Right atrium auricular region (tissue), 2 donors: ENCODE measurements at regions not wholly inside any gene's neighbourhood (a gene's known extent, or its start where the extent isn't known, plus 50 kb on each side); places are given as distances from the start of the nearest gene placed in this dataset.

Source experiments
- DNase-seq: peaks from one replicate; pipeline ENCODE4 v3.0.0-alpha.2; 2019; ENCODE audit warnings: low spot score
- H3K27ac ChIP-seq, 2 donors: fragments of 200-600 bp; sonication (generic); 1 replicate in 1 of 2; 2 replicates in 1 of 2; pipeline ENCODE4 v1.5.1; 2016 to 2019
- H3K27me3 ChIP-seq, 2 donors: fragments of 200-600 bp; sonication (generic); one replicate each; pipeline versions ENCODE4 v1.5.1 to v1.6.0; 2017 to 2019
- H3K36me3 ChIP-seq: fragments of 200-600 bp; sonication (generic); one replicate; pipeline ENCODE4 v1.5.1; 2016
- H3K4me1 ChIP-seq, 2 donors: fragments of 200-600 bp; sonication (generic); one replicate each; pipeline versions ENCODE4 v1.5.1 to v1.6.0; 2017 to 2019
- H3K4me3 ChIP-seq, 2 donors: fragments of 200-600 bp; sonication (generic); 1 replicate in 1 of 2; 2 replicates in 1 of 2; pipeline ENCODE4 v1.5.1; 2017 to 2019; ENCODE audit warnings: mild to moderate bottlenecking in 1 of 2, moderate library complexity in 1 of 2
- H3K9me3 ChIP-seq, 2 donors: fragments of 200-600 bp; sonication (generic); one replicate each; pipeline ENCODE4 v1.5.1; 2019
- TF ChIP-seq, protein P1 (sequence below), 2 donors: fragments of 200-600 bp; sonication (generic); IDR thresholded peaks; one replicate each; pipeline ENCODE4 v1.5.1; 2019; ENCODE audit warnings: antibody characterized with exemption in 2 of 2

DNA sequence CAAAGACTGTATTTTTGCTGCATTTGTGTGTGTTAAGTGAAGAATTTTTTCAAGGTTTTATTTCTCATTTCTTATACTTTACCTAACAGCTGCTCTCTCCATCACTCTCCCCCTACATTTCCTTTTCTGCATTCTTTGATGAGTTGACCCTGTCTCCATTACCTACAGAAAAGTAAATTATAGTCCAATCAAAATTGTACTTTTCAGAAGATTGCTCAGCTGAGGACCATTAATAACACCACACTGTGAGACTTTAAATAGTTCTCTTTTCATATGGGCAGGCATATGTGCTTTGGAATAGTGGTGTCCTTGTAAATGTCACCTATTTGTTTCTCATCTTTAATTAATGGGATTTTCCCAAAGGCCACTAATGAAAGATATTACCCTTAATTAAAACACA is 234.7 kb upstream of the GPR149 start:
- H3K4me1 ChIP-seq = no peaks in the 10 kb centered on the region
- no peaks in the 10 kb centered on the region for H3K36me3 ChIP-seq
- H3K27me3 ChIP-seq = no peaks in the 10 kb centered on the region
- H3K4me3 ChIP-seq = no peak overlapping the region
- no peaks in the 10 kb centered on the region for H3K9me3 ChIP-seq
- no peak overlapping the region for H3K27ac ChIP-seq
- no peak for DNase-seq
- TF ChIP-seq, protein P1, sequence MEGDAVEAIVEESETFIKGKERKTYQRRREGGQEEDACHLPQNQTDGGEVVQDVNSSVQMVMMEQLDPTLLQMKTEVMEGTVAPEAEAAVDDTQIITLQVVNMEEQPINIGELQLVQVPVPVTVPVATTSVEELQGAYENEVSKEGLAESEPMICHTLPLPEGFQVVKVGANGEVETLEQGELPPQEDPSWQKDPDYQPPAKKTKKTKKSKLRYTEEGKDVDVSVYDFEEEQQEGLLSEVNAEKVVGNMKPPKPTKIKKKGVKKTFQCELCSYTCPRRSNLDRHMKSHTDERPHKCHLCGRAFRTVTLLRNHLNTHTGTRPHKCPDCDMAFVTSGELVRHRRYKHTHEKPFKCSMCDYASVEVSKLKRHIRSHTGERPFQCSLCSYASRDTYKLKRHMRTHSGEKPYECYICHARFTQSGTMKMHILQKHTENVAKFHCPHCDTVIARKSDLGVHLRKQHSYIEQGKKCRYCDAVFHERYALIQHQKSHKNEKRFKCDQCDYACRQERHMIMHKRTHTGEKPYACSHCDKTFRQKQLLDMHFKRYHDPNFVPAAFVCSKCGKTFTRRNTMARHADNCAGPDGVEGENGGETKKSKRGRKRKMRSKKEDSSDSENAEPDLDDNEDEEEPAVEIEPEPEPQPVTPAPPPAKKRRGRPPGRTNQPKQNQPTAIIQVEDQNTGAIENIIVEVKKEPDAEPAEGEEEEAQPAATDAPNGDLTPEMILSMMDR (IDR thresholded peaks at IDR 0.05) = no peak

DNA sequence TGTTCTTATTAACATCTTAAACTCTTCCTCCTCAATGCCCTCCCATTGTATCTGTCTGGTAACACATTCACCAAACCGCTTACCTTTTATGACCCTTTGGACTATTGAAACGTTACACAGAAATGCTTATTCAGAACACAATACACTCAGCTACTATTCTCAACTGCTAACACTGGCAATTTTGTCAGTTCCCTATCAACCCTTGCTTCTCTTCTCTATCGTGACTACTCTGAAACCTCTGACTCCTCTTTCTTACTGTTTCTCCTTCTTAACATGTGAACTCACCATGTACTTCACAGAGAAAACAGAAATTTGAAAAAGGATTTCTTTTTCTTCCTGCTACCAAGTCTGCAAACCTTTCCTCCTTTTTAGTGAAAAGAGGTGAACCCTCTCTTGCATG is 232.9 kb upstream of the GPR149 start:
- DNase-seq = no peak
- TF ChIP-seq, protein P1 (IDR thresholded peaks at IDR 0.05) = no peak

DNA sequence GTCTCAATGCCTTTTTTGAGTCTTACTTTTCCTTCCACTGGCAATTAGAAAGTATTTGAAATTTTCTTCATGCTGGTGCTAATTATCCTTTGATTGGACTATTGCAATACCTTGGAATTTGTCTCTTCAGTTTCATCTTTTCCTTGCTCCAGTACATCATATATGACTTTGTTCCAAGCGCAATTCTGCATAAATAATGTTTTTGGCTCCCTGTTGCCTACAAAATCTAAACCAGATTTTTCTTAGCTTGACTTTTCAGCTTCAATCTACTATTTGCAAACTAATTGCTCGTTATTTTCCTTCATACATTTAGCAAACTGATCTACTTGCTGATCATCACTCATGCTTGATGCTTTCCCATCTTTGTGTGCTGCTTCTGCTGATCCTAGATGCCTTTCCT is 230.8 kb upstream of the GPR149 start:
- Histone ChIP-seq H3K27me3 (no peaks in the 10 kb centered on the region), H3K36me3 (no peaks in the 10 kb centered on the region), H3K27ac (no peak overlapping the region), H3K4me1 (no peaks in the 10 kb centered on the region), H3K9me3 (no peaks in the 10 kb centered on the region), H3K4me3 (no peak overlapping the region)
- TF ChIP-seq, protein P1 (IDR thresholded peaks at IDR 0.05) = no peak
- no peak for DNase-seq

More for the DNA sequence above, 232.9 kb upstream of the GPR149 start:
- no peak overlapping the region for H3K27ac ChIP-seq
- H3K36me3 ChIP-seq = no peaks in the 10 kb centered on the region
- H3K27me3 ChIP-seq = no peaks in the 10 kb centered on the region
- H3K9me3 ChIP-seq = no peaks in the 10 kb centered on the region
- H3K4me1 ChIP-seq = no peaks in the 10 kb centered on the region
- H3K4me3 ChIP-seq = no peak overlapping the region

DNA sequence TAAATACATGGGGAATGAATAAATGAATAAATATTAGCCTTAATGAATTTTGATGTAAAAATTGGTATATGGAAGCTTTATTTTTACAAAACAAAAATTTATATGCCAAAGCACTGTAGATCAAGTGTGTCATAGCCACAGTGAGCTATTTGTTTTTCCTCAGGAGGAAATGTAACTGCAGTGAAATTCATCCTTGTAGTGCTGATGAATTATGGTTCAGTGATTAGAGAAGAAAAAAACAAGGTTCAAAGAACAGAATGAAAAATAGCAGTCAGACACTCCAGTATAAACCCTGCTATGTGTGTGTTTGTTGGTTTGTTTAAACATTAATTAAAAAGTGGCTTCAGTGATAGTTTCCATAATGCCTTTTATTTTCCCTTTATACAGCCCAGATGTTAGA is 228.0 kb upstream of the GPR149 start:
- Histone ChIP-seq H3K9me3 (no peaks in the 10 kb centered on the region), H3K27me3 (no peaks in the 10 kb centered on the region), H3K36me3 (no peaks in the 10 kb centered on the region), H3K4me1 (no peaks in the 10 kb centered on the region), H3K4me3 (no peak overlapping the region), H3K27ac (no peak overlapping the region)
- TF ChIP-seq, protein P1 (IDR thresholded peaks at IDR 0.05) = no peak
- DNase-seq = no peak

DNA sequence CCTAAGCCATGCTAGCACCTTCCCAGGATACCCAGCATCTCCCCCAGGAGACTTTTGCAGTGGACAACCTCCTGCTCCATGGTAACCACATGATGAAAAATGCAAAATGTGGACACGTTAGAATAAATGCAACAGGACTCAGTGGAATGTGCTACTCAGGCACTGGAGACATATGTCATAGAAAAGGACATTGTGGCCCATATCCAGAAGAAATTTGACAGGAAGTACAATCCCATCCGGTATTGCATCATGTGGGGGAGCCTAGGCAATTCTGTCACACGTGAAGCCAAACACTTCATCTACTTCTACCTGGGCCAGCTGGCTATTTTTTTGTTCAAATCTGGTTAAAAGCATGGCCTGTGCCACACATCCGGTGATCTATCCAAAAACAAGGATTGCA is 227.2 kb upstream of the GPR149 start:
- DNase-seq = no peak
- Histone ChIP-seq H3K9me3 (no peaks in the 10 kb centered on the region), H3K27ac (no peak overlapping the region), H3K4me3 (no peak overlapping the region), H3K4me1 (no peaks in the 10 kb centered on the region), H3K36me3 (no peaks in the 10 kb centered on the region), H3K27me3 (no peaks in the 10 kb centered on the region)
- TF ChIP-seq, protein P1 (IDR thresholded peaks at IDR 0.05) = no peak

DNA sequence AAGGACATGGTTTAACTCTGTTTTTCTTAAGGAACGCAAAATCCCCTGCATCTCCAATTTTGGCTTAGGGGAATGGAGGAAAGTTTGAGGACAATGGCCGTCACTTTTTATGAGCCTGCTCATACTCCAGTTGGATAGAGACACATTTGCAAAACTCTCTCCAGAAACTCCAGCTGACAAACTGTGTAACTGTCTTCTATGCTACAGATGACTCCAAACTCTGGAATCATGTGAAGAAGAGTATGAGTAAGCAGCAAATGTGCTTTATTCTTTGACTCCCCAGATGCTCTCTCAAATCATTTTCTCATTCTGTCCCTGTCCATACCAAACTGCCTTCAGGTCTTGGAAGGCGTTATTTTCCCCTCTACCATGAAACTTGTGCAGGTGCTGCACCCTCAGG is 226.5 kb upstream of the GPR149 start:
- Histone ChIP-seq H3K4me3 (no peak overlapping the region), H3K36me3 (no peaks in the 10 kb centered on the region), H3K27me3 (no peaks in the 10 kb centered on the region), H3K4me1 (no peaks in the 10 kb centered on the region), H3K27ac (no peak overlapping the region), H3K9me3 (no peaks in the 10 kb centered on the region)
- no peak for DNase-seq
- TF ChIP-seq, protein P1 (IDR thresholded peaks at IDR 0.05) = no peak
